ENCODE measurements at regions not wholly inside any gene's neighbourhood (a gene's known extent, or its start where the extent isn't known, plus 50 kb on each side); places are given as distances from the start of the nearest gene placed in this dataset.

GRCh38 chr14:27605282-27605681, 1007.4 kb upstream of the NOVA1 start:
- H3K9me3 ChIP-seq (ENCODE audit: insufficient read depth, low read depth, low read length) = no peaks in the 10 kb centered on the region
- DNase-seq (ENCODE audit: low read depth) = no peak
- Mint-ChIP-seq H3K27me3 (ENCODE audit: low read depth, unreplicated experiment) (no peaks in the 10 kb centered on the region), H3K4me3 (ENCODE audit: unreplicated experiment) (no peak overlapping the region), H3K27ac (ENCODE audit: unreplicated experiment) (no peak overlapping the region), H3K9me3 (ENCODE audit: unreplicated experiment) (no peaks in the 10 kb centered on the region), H3K36me3 (ENCODE audit: low read depth, unreplicated experiment) (no peaks in the 10 kb centered on the region), H3K4me1 (ENCODE audit: low read depth, unreplicated experiment) (no peaks in the 10 kb centered on the region)
- no peaks in the 10 kb centered on the region for H3K27me3 ChIP-seq (ENCODE audit: insufficient read depth, low read length)
- no peaks in the 10 kb centered on the region for H4K20me1 ChIP-seq (ENCODE audit: insufficient read depth, low read length)
- FAIRE-seq = no peak
- H3K4me1 ChIP-seq (ENCODE audit: insufficient read depth, low read length) = no peaks in the 10 kb centered on the region
- H3K9ac ChIP-seq (ENCODE audit: low read length) = no peak overlapping the region
- no peak overlapping the region for H3K27ac ChIP-seq (ENCODE audit: low read depth, low read length)
- no peak overlapping the region for H3K4me2 ChIP-seq (ENCODE audit: low read length)
- no peak overlapping the region for H2AFZ ChIP-seq (ENCODE audit: low read depth, low read length)
- TF ChIP-seq EZH2 (IDR thresholded peaks at IDR 0.05; ENCODE audit: insufficient read depth, low read length) (no peak), CTCF (IDR thresholded peaks at IDR 0.05; ENCODE audit: insufficient read depth, low read depth, low read length) (no peak)
- H3K4me3 ChIP-seq (ENCODE audit: insufficient read depth, low read depth, low read length) = no peak overlapping the region
- H3K36me3 ChIP-seq (ENCODE audit: insufficient read depth, low read length) = no peaks in the 10 kb centered on the region
- H3K79me2 ChIP-seq (ENCODE audit: insufficient read depth, low read length) = no peaks in the 10 kb centered on the region

GRCh38 chr14:27608377-27608776, 1010.5 kb upstream of the NOVA1 start:
- Mint-ChIP-seq H3K4me3 (ENCODE audit: unreplicated experiment) (no peak overlapping the region), H3K4me1 (ENCODE audit: low read depth, unreplicated experiment) (no peaks in the 10 kb centered on the region), H3K27ac (ENCODE audit: unreplicated experiment) (no peak overlapping the region), H3K9me3 (ENCODE audit: unreplicated experiment) (no peaks in the 10 kb centered on the region), H3K36me3 (ENCODE audit: low read depth, unreplicated experiment) (no peaks in the 10 kb centered on the region), H3K27me3 (ENCODE audit: low read depth, unreplicated experiment) (no peaks in the 10 kb centered on the region)
- H3K4me2 ChIP-seq (ENCODE audit: low read length) = no peak overlapping the region
- no peaks in the 10 kb centered on the region for H3K27me3 ChIP-seq (ENCODE audit: insufficient read depth, low read length)
- H3K4me3 ChIP-seq (ENCODE audit: insufficient read depth, low read depth, low read length) = no peak overlapping the region
- no peak overlapping the region for H3K27ac ChIP-seq (ENCODE audit: low read depth, low read length)
- no peak overlapping the region for H2AFZ ChIP-seq (ENCODE audit: low read depth, low read length)
- H4K20me1 ChIP-seq (ENCODE audit: insufficient read depth, low read length) = no peaks in the 10 kb centered on the region
- TF ChIP-seq EZH2 (IDR thresholded peaks at IDR 0.05; ENCODE audit: insufficient read depth, low read length) (no peak), CTCF (IDR thresholded peaks at IDR 0.05; ENCODE audit: insufficient read depth, low read depth, low read length) (no peak)
- H3K9ac ChIP-seq (ENCODE audit: low read length) = no peak overlapping the region
- DNase-seq (ENCODE audit: low read depth) (no peak), FAIRE-seq (no peak)
- H3K79me2 ChIP-seq (ENCODE audit: insufficient read depth, low read length) = no peaks in the 10 kb centered on the region
- no peaks in the 10 kb centered on the region for H3K4me1 ChIP-seq (ENCODE audit: insufficient read depth, low read length)
- H3K9me3 ChIP-seq (ENCODE audit: insufficient read depth, low read depth, low read length) = no peaks in the 10 kb centered on the region
- H3K36me3 ChIP-seq (ENCODE audit: insufficient read depth, low read length) = no peaks in the 10 kb centered on the region

GRCh38 chr14:27612121-27612520, 1014.3 kb upstream of the NOVA1 start:
- no peaks in the 10 kb centered on the region for H3K4me1 Mint-ChIP-seq (ENCODE audit: low read depth, unreplicated experiment)
- no peaks in the 10 kb centered on the region for H3K27me3 Mint-ChIP-seq (ENCODE audit: low read depth, unreplicated experiment)
- FAIRE-seq (no peak), DNase-seq (ENCODE audit: low read depth) (no peak)
- H4K20me1 ChIP-seq (ENCODE audit: insufficient read depth, low read length) = no peaks in the 10 kb centered on the region
- H3K9me3 Mint-ChIP-seq (ENCODE audit: unreplicated experiment) = no peaks in the 10 kb centered on the region
- H3K36me3 Mint-ChIP-seq (ENCODE audit: low read depth, unreplicated experiment) = no peaks in the 10 kb centered on the region
- H3K27ac Mint-ChIP-seq (ENCODE audit: unreplicated experiment) = no peak overlapping the region
- no peak overlapping the region for H3K9ac ChIP-seq (ENCODE audit: low read length)
- no peak overlapping the region for H3K4me2 ChIP-seq (ENCODE audit: low read length)
- no peak overlapping the region for H3K4me3 ChIP-seq (ENCODE audit: insufficient read depth, low read depth, low read length)
- no peak overlapping the region for H3K4me3 Mint-ChIP-seq (ENCODE audit: unreplicated experiment)
- H3K27ac ChIP-seq (ENCODE audit: low read depth, low read length) = no peak overlapping the region
- H3K9me3 ChIP-seq (ENCODE audit: insufficient read depth, low read depth, low read length) = no peaks in the 10 kb centered on the region
- no peaks in the 10 kb centered on the region for H3K4me1 ChIP-seq (ENCODE audit: insufficient read depth, low read length)
- no peaks in the 10 kb centered on the region for H3K79me2 ChIP-seq (ENCODE audit: insufficient read depth, low read length)
- H3K27me3 ChIP-seq (ENCODE audit: insufficient read depth, low read length) = no peaks in the 10 kb centered on the region
- H2AFZ ChIP-seq (ENCODE audit: low read depth, low read length) = no peak overlapping the region
- no peaks in the 10 kb centered on the region for H3K36me3 ChIP-seq (ENCODE audit: insufficient read depth, low read length)
- TF ChIP-seq CTCF (IDR thresholded peaks at IDR 0.05; ENCODE audit: insufficient read depth, low read depth, low read length) = no peak
